ENCODE measurements at regions not wholly inside any gene's neighbourhood (a gene's known extent, or its start where the extent isn't known, plus 50 kb on each side); places are given as distances from the start of the nearest gene placed in this dataset.
A peak's percentile ranks its signal among the peaks of the same experiment; 100 is the strongest.

GRCh38 chr17:31684901-31685300 lies 174.1 kb downstream of the COPRS start:
- FAIRE-seq (no peak), ATAC-seq (no peak), DNase-seq (ENCODE audit: extremely low read depth in 1 of 4, low spot score in 3 of 4) (no peak)
- H3K4me3 ChIP-seq, result no peak overlapping the region
- no peaks in the 10 kb centered on the region for H3K9me1 ChIP-seq (ENCODE audit: control insufficient read depth, insufficient read depth, low read length)
- no peak overlapping the region for H3K4me2 ChIP-seq (ENCODE audit: insufficient read depth, low read length)
- TF ChIP-seq TEAD1 (CRISPR knock-in tag; IDR thresholded peaks at IDR 0.05), result no peak
- TF ChIP-seq, protein P1, sequence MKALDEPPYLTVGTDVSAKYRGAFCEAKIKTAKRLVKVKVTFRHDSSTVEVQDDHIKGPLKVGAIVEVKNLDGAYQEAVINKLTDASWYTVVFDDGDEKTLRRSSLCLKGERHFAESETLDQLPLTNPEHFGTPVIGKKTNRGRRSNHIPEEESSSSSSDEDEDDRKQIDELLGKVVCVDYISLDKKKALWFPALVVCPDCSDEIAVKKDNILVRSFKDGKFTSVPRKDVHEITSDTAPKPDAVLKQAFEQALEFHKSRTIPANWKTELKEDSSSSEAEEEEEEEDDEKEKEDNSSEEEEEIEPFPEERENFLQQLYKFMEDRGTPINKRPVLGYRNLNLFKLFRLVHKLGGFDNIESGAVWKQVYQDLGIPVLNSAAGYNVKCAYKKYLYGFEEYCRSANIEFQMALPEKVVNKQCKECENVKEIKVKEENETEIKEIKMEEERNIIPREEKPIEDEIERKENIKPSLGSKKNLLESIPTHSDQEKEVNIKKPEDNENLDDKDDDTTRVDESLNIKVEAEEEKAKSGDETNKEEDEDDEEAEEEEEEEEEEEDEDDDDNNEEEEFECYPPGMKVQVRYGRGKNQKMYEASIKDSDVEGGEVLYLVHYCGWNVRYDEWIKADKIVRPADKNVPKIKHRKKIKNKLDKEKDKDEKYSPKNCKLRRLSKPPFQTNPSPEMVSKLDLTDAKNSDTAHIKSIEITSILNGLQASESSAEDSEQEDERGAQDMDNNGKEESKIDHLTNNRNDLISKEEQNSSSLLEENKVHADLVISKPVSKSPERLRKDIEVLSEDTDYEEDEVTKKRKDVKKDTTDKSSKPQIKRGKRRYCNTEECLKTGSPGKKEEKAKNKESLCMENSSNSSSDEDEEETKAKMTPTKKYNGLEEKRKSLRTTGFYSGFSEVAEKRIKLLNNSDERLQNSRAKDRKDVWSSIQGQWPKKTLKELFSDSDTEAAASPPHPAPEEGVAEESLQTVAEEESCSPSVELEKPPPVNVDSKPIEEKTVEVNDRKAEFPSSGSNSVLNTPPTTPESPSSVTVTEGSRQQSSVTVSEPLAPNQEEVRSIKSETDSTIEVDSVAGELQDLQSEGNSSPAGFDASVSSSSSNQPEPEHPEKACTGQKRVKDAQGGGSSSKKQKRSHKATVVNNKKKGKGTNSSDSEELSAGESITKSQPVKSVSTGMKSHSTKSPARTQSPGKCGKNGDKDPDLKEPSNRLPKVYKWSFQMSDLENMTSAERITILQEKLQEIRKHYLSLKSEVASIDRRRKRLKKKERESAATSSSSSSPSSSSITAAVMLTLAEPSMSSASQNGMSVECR (CRISPR knock-in tag; IDR thresholded peaks at IDR 0.05), result no peak
- TF ChIP-seq PRDM10 (IDR thresholded peaks at IDR 0.05; ENCODE audit: partially characterized antibody), result peak; percentile 58
- H3K79me2 ChIP-seq (ENCODE audit: control insufficient read depth, insufficient read depth, low read length), result no peaks in the 10 kb centered on the region
- ChIA-PET CTCF (ENCODE audit: low intra/inter-chr PET ratio) (no interaction called here), POLR2A (interaction anchor here (0.8 to 1.1 kb wide), 2 partner anchors 11 to 114 kb away, joined by 3 to 4 read pairs; no protein-coding TSS in a partner anchor)
- no peaks in the 10 kb centered on the region for H3K9me3 ChIP-seq (replicated peaks; ENCODE audit: control insufficient read depth, insufficient read depth, low read depth, low read length)
- intact Hi-C loops (cut with micrococcal nuclease) (no loop called here), in situ Hi-C loops (cut with MboI) (no loop called here)
- H3K27ac ChIP-seq (ENCODE audit: extremely low read depth, low read depth, low read length), result no peak overlapping the region
- no peaks in the 10 kb centered on the region for H3K4me1 ChIP-seq (replicated peaks in 1 of 2; ENCODE audit: control insufficient read depth in 2 of 2, insufficient read depth in 2 of 2, low read length in 2 of 2)
- H4K20me1 ChIP-seq (replicated peaks; ENCODE audit: control insufficient read depth, insufficient read depth, low read length), result no peaks in the 10 kb centered on the region; the same call in 1 of the 2 replicates
- 0% methylated on average over 1 of the region's 1 CpG for WGBS (ENCODE audit: insufficient coverage, low coverage, missing lambda C conversion rate)
- no peaks in the 10 kb centered on the region for H3K36me3 ChIP-seq (ENCODE audit: control insufficient read depth, insufficient read depth, low read length)
- no peak overlapping the region for H3K9ac ChIP-seq (ENCODE audit: insufficient read depth in 1 of 2, low read depth in 2 of 2, low read length in 2 of 2)
- H2AFZ ChIP-seq (ENCODE audit: low read depth, low read length), result no peak overlapping the region
- peaks cover 3% of the 10 kb centered on the region in 2 experiments; a peak in 2 of 5 replicates for H3K27me3 ChIP-seq (ENCODE audit: control insufficient read depth in 2 of 2, insufficient read depth in 2 of 2, low read length in 2 of 2)
- no TSS peak for BruUV-seq (replicated peaks)
